H1 (cell line): ENCODE measurements at regions not wholly inside any gene's neighbourhood (a gene's known extent, or its start where the extent isn't known, plus 50 kb on each side); places are given as distances from the start of the nearest gene placed in this dataset.

Experiments used
- CTCF ChIA-PET: fragments of 300-600 bp; sonication (Branson Sonifier 250); formaldehyde crosslinking; loops from one replicate; lab custom pipeline; 2021; ENCODE audit not compliant: partially characterized antibody; lab: Charles Lee
- POLR2A ChIA-PET: fragments of 300-600 bp; sonication (Branson Sonifier 250); formaldehyde crosslinking; loops from one replicate; lab custom pipeline; 2021; ENCODE audit warnings: inconsistent platforms; ENCODE audit not compliant: partially characterized antibody; lab: Charles Lee
- DNase-seq, 2 experiments: peaks; one replicate each; pipeline versions ENCODE4 v3.0.0 to v3.0.0-alpha.2; 2010 to 2022; ENCODE audit warnings: low spot score in 2 of 2, low read depth in 1 of 2, mixed read lengths in 1 of 2
- FAIRE-seq: peaks from 2 replicates; lab custom pipeline; 2011; peaks lifted over from hg19 to GRCh38; lab: Jason Lieb, UNC
- H2AFZ ChIP-seq: 2 replicates; pipeline ENCODE4 v1.8.1; 2012; ENCODE audit warnings: low read length, inconsistent platforms
- H2AK5ac ChIP-seq: 2 replicates; pipeline ENCODE4 v1.6.1; 2013; ENCODE audit warnings: low read depth, low read length
- H2BK120ac ChIP-seq: replicated peaks from 2 replicates; pipeline ENCODE3; 2013; ENCODE audit warnings: low read depth, low read length, inconsistent platforms
- H2BK12ac ChIP-seq: 2 replicates; pipeline ENCODE4 v1.6.1; 2013; ENCODE audit warnings: low read depth, low read length
- H2BK15ac ChIP-seq: 2 replicates; pipeline ENCODE4 v1.6.1; 2013; ENCODE audit warnings: low read length
- H2BK20ac ChIP-seq: 2 replicates; pipeline ENCODE4 v1.6.1; 2013; ENCODE audit warnings: low read length
- H2BK5ac ChIP-seq: 2 replicates; pipeline ENCODE4 v1.6.1; 2013; ENCODE audit warnings: low read depth, low read length
- H3K14ac ChIP-seq: 2 replicates; pipeline ENCODE4 v1.6.1; 2013; ENCODE audit warnings: inconsistent platforms; ENCODE audit not compliant: insufficient read length
- H3K18ac ChIP-seq: 2 replicates; pipeline ENCODE4 v1.6.1; 2013; ENCODE audit warnings: low read length; ENCODE audit errors: extremely low read depth
- H3K23ac ChIP-seq: 2 replicates; pipeline ENCODE4 v1.6.1; 2013; ENCODE audit warnings: inconsistent platforms; ENCODE audit not compliant: insufficient read length
- H3K23me2 ChIP-seq: 2 replicates; pipeline ENCODE4 v1.6.1; 2013; ENCODE audit warnings: low read depth, low read length
- H3K27ac ChIP-seq: 2 replicates; pipeline ENCODE4 v1.6.1; 2011; ENCODE audit warnings: low read depth, low read length, inconsistent platforms
- H3K27me3 ChIP-seq, 4 experiments: replicated peaks in 1 of 4; 1 replicate in 1 of 4; 2 replicates in 3 of 4; pipeline versions ENCODE4 v1.6.1 to v1.8.1; 2011 to 2013; ENCODE audit warnings: low read length in 3 of 4, mild to moderate bottlenecking in 3 of 4, inconsistent platforms in 2 of 4, mixed read lengths in 2 of 4, moderate library complexity in 1 of 4; ENCODE audit not compliant: control insufficient read depth in 3 of 4, insufficient read depth in 3 of 4; ENCODE audit errors: extremely low read depth in 1 of 4
- H3K36me3 ChIP-seq, 4 experiments: 2 replicates each; pipeline versions ENCODE4 v1.6.1 to v1.8.1; 2011 to 2013; ENCODE audit warnings: mild to moderate bottlenecking in 4 of 4, low read length in 3 of 4, moderate library complexity in 2 of 4, control low read depth in 1 of 4, inconsistent platforms in 1 of 4; ENCODE audit not compliant: insufficient read depth in 4 of 4, control insufficient read depth in 2 of 4
- H3K4ac ChIP-seq: replicated peaks from 2 replicates; pipeline ENCODE3; 2013; ENCODE audit warnings: low read length, low read depth, mixed read lengths, inconsistent platforms; ENCODE audit not compliant: insufficient read length
- H3K4me1 ChIP-seq, 4 experiments: replicated peaks in 1 of 4; 1 replicate in 1 of 4; 2 replicates in 3 of 4; pipeline versions ENCODE4 v1.6.1 to v1.8.1; 2011 to 2013; ENCODE audit warnings: low read length in 3 of 4, inconsistent platforms in 2 of 4, mixed read lengths in 1 of 4; ENCODE audit not compliant: insufficient read depth in 4 of 4, control insufficient read depth in 3 of 4
- H3K4me2 ChIP-seq, 2 experiments: 2 replicates each; pipeline versions ENCODE4 v1.6.1 to v1.8.1; 2011 to 2013; ENCODE audit warnings: low read depth in 2 of 2, low read length in 2 of 2, control low read depth in 1 of 2, inconsistent platforms in 1 of 2, mild to moderate bottlenecking in 1 of 2; ENCODE audit not compliant: insufficient read depth in 1 of 2
- H3K4me3 ChIP-seq, 4 experiments: fragments of 200-600, 300-600 bp in 1 of 4; sonication (generic), shearing (Covaris generic), sonication (Bioruptor Twin) in 1 of 4; 2 replicates each; pipeline versions ENCODE4 v1.5.1 to v1.8.1; 2011 to 2016; ENCODE audit warnings: low read length in 4 of 4, low read depth in 3 of 4, control low read depth in 2 of 4, inconsistent platforms in 2 of 4, mild to moderate bottlenecking in 2 of 4, mixed read lengths in 1 of 4, moderate library complexity in 1 of 4; ENCODE audit not compliant: insufficient read depth in 2 of 4; ENCODE audit errors: extremely low read depth in 1 of 4
- H3K56ac ChIP-seq: replicated peaks from 2 replicates; pipeline ENCODE3; 2013; ENCODE audit warnings: low read depth, mild to moderate bottlenecking, mixed read lengths, low read length, inconsistent platforms; ENCODE audit not compliant: insufficient read length
- H3K79me1 ChIP-seq: 2 replicates; pipeline ENCODE4 v1.6.1; 2013; ENCODE audit warnings: low read depth, low read length, control low read depth
- H3K79me2 ChIP-seq, 2 experiments: 2 replicates each; pipeline versions ENCODE4 v1.6.1 to v1.8.1; 2012 to 2013; ENCODE audit warnings: low read length in 2 of 2, mild to moderate bottlenecking in 2 of 2, inconsistent platforms in 1 of 2; ENCODE audit not compliant: insufficient read depth in 2 of 2, control insufficient read depth in 1 of 2
- H3K9ac ChIP-seq, 4 experiments: replicated peaks in 1 of 4; 1 replicate in 1 of 4; 2 replicates in 3 of 4; pipeline versions ENCODE4 v1.6.1 to v1.8.1; 2011 to 2013; ENCODE audit warnings: low read depth in 3 of 4, low read length in 3 of 4, control low read depth in 2 of 4, mild to moderate bottlenecking in 2 of 4, moderate library complexity in 2 of 4, inconsistent platforms in 1 of 4; ENCODE audit errors: extremely low read depth in 1 of 4
- H3K9me3 ChIP-seq, 2 experiments: 2 replicates each; pipeline versions ENCODE4 v1.6.1 to v1.8.1; 2012 to 2013; ENCODE audit warnings: mild to moderate bottlenecking in 2 of 2, moderate library complexity in 2 of 2, control low read depth in 1 of 2, inconsistent platforms in 1 of 2, low read depth in 1 of 2, low read length in 1 of 2, mixed read lengths in 1 of 2; ENCODE audit not compliant: insufficient read depth in 2 of 2
- H4K20me1 ChIP-seq, 2 experiments: replicated peaks in 1 of 2; 2 replicates each; pipeline versions ENCODE3 to v1.8.1; 2011 to 2013; ENCODE audit warnings: inconsistent platforms in 2 of 2, low read length in 2 of 2, mild to moderate bottlenecking in 1 of 2; ENCODE audit not compliant: insufficient read depth in 2 of 2, control insufficient read depth in 1 of 2
- H4K5ac ChIP-seq: 2 replicates; pipeline ENCODE4 v1.6.1; 2013; ENCODE audit warnings: low read length, low read depth, mixed read lengths, inconsistent platforms; ENCODE audit not compliant: insufficient read length
- H4K8ac ChIP-seq: 2 replicates; pipeline ENCODE4 v1.8.0; 2013; ENCODE audit warnings: mild to moderate bottlenecking, moderate library complexity, low read length, inconsistent platforms; ENCODE audit not compliant: insufficient read depth; ENCODE audit errors: extremely low read depth
- H4K91ac ChIP-seq: replicated peaks from 2 replicates; pipeline ENCODE3; 2013; ENCODE audit warnings: low read length, mixed read lengths, inconsistent platforms; ENCODE audit not compliant: insufficient read length
- KDM1A ChIP-seq: fragments of 200-600, 300-600 bp; sonication (generic); IDR thresholded peaks from 2 replicates; pipeline ENCODE4 v1.7.1; 2016; ENCODE audit warnings: mild to moderate bottlenecking, low read length, borderline replicate concordance
- MAFK ChIP-seq: IDR thresholded peaks from 2 replicates; pipeline ENCODE4 v1.6.1; 2012; ENCODE audit warnings: low read depth, mild to moderate bottlenecking, improper control_type of control experiment, low read length
- RAD21 ChIP-seq, 2 experiments: IDR thresholded peaks in 1 of 2; conservative IDR thresholded peaks in 1 of 2; 2 replicates each; pipeline ENCODE4 v1.6.1; 2011; ENCODE audit warnings: low read depth in 2 of 2, low read length in 2 of 2, improper control_type of control experiment in 1 of 2, inconsistent platforms in 1 of 2, mild to moderate bottlenecking in 1 of 2, moderate library complexity in 1 of 2
- WGBS, 2 experiments: shearing (Covaris generic) in 1 of 2; methylation state at CpG; one replicate each; pipeline versions ENCODE4 v1.1.6 to v1.1.7; 2013 to 2015; ENCODE audit warnings: low lambda C conversion rate in 2 of 2, mixed read lengths in 2 of 2, inconsistent platforms in 1 of 2, low coverage in 1 of 2, missing lambda C conversion rate in 1 of 2; ENCODE audit not compliant: insufficient replicate concordance in 2 of 2, insufficient coverage in 1 of 2, insufficient read length in 1 of 2; ENCODE audit errors: extremely low coverage in 1 of 2, missing lambda C conversion rate in 1 of 2; 5-methylcytosine and 5-hydroxymethylcytosine counted together

- no peak overlapping the region for H3K4ac ChIP-seq
- no peak overlapping the region for H2AFZ ChIP-seq
- H3K18ac ChIP-seq: no peak overlapping the region
- H4K20me1 ChIP-seq: no peaks in the 10 kb centered on the region
- no peak for FAIRE-seq
- ChIA-PET POLR2A (interaction anchor here (0.7 to 0.9 kb wide), 2 partner anchors 73 to 480 kb away, joined by 3 to 4 read pairs; no protein-coding TSS in a partner anchor), CTCF (interaction anchor here (0.7 to 2.6 kb wide), 3 partner anchors 11 to 312 kb away, joined by 3 to 13 read pairs (median 3); no protein-coding TSS in a partner anchor)
- H3K79me2 ChIP-seq: no peaks in the 10 kb centered on the region
- H2BK20ac ChIP-seq: no peak overlapping the region
- no peaks in the 10 kb centered on the region for H3K79me1 ChIP-seq
- 83% methylated on average over 8 of the region's 8 CpGs; no CpG with 5 or more reads in 1 of the 2 experiments for WGBS, 2 experiments
- no peaks in the 10 kb centered on the region for H3K9me3 ChIP-seq
- no peak overlapping the region for H4K8ac ChIP-seq
- no peak overlapping the region for H2BK12ac ChIP-seq
- no peak overlapping the region for H4K91ac ChIP-seq
- H3K27ac ChIP-seq: no peak overlapping the region
- H3K9ac ChIP-seq: no peak overlapping the region
- no peak overlapping the region for H3K4me3 ChIP-seq
- no peak overlapping the region for H2BK120ac ChIP-seq
- no peak overlapping the region for H3K56ac ChIP-seq
- no peaks in the 10 kb centered on the region; the same call in 1 of the 2 replicates for H3K23me2 ChIP-seq
- H4K5ac ChIP-seq: no peak overlapping the region
- no peak overlapping the region for H3K4me2 ChIP-seq
- no peak overlapping the region for H2AK5ac ChIP-seq
- H3K4me1 ChIP-seq: peaks cover 0 to 12% (median 9%) of the 10 kb centered on the region in 4 experiments; a peak in 5 of 7 replicates
- no peak for DNase-seq
- H3K23ac ChIP-seq: no peak overlapping the region
- no peaks in the 10 kb centered on the region for H3K27me3 ChIP-seq
- TF ChIP-seq RAD21 (IDR thresholded peaks at IDR 0.05 in 1 of 2, conservative IDR thresholded peaks at IDR 0.05 in 1 of 2; ENCODE audit: low read depth in 2 of 2, low read length in 2 of 2) (no peak), KDM1A (no peak), MAFK (no peak)
- TF ChIP-seq, all 59 proteins: peak for 0
- no peak overlapping the region for H3K14ac ChIP-seq
- H2BK15ac ChIP-seq: no peak overlapping the region
- H3K36me3 ChIP-seq: no peaks in the 10 kb centered on the region
- no peak overlapping the region for H2BK5ac ChIP-seq
These were observed 446.2 kb upstream of the MGMT start for GRCh38 chr10:129020651-129021330.
